ENCODE measurements at regions not wholly inside any gene's neighbourhood (a gene's known extent, or its start where the extent isn't known, plus 50 kb on each side); places are given as distances from the start of the nearest gene placed in this dataset.
A peak's percentile ranks its signal among the peaks of the same experiment; 100 is the strongest.

DNA sequence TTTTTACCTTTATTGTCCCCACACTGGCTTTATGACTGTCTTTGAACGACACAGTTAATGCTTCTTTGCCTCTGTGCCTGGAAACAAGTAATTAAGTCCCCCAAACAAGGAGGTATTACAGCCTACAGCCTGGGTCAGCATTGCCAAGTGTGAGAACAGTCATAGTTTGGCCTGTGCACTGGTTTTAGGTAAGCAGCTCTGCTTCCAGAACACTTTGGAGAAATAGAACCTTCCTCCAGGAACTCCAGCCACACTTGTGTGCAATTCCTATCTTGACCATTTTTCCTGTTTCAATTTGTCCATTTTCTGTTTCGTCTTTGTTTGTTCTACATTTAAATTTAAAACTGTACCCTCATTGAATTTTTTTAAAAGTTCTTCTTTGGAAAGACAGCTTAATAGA is 568.2 kb downstream of the TUSC7 start:
- Histone ChIP-seq H3K27me3 (no peaks in the 10 kb centered on the region), H3K36me3 (no peaks in the 10 kb centered on the region), H3K27ac (no peak overlapping the region), H3K9me3 (no peaks in the 10 kb centered on the region), H3K4me1 (peaks cover 0 to 7% (median 0%) of the 10 kb centered on the region in 4 donors), H3K4me3 (no peak overlapping the region)
- no peak for DNase-seq
- TF ChIP-seq CTCF (IDR thresholded peaks at IDR 0.05) (peak in 1 of 6 experiments; percentile 18), POLR2A (IDR thresholded peaks at IDR 0.05) (no peak)

DNA sequence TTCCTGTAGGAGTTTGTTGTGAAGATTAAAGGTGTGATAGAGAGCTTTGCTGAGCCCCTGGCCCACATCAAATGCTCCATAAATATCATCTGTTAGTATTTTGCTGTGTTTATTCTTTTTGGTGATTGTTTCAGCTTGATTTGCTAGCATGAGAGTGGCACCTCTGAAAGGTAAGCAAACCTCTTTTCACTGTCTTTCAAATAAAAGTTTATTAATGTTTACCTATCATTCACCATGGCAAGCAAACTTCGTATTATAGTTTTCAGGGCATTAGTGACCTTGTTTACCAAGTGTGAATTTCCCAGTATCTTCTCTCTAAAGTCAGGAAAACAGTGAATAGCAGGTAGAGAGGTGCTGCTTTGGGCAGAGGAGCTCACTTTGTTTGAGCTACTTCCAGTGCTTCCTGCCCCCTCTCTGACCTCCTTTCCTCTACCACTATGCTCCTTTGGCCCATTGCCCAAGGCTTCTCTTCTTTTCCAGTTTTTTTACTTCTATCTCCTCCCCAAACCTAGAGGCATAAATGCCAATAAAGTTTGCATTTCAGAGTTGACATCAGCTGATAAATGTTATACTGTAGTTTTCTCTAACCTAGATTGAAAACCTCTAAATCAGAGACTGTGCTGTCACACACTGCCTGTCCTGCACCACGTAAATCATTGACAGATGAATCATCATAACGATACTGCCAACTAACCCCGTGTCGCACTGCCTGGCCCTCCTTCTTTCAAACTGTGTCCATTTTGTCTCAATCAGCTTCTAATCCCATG is 569.0 kb downstream of the TUSC7 start:
- peak in 1 of 3 donors; percentile 64 for DNase-seq
- H3K27ac ChIP-seq: peak overlapping the region in 1 of 4 donors; percentile 55

DNA sequence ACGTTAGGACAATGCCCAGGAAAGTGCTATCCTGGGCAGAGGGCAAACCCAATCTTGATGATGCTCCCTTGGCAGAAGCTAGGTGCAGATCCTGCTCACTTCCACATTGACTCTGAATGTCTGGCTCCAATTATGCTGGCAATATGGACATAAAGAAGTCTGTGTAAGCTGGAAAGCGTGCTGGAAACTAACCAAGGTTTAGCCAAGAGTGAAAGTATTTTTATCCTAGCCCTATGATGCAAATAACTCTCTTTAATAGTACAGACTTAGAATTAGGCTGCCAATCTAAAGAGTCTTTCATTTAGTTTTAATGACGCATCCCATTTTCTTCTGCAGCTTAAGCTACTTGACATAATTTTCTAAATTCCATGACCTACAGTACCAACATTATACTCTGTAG is 571.8 kb downstream of the TUSC7 start:
- Histone ChIP-seq H3K27ac (no peak overlapping the region), H3K4me3 (no peak overlapping the region), H3K4me1 (peaks cover 0 to 7% (median 0%) of the 10 kb centered on the region in 4 donors), H3K27me3 (no peaks in the 10 kb centered on the region), H3K36me3 (no peaks in the 10 kb centered on the region), H3K9me3 (no peaks in the 10 kb centered on the region)
- no peak for DNase-seq
- TF ChIP-seq POLR2A (IDR thresholded peaks at IDR 0.05) (no peak), CTCF (IDR thresholded peaks at IDR 0.05) (no peak)

More for the DNA sequence above, 569.0 kb downstream of the TUSC7 start:
- Histone ChIP-seq H3K4me1 (peaks cover 0 to 7% (median 0%) of the 10 kb centered on the region in 4 donors), H3K9me3 (no peaks in the 10 kb centered on the region), H3K4me3 (no peak overlapping the region), H3K27me3 (no peaks in the 10 kb centered on the region), H3K36me3 (no peaks in the 10 kb centered on the region)
- no peak for TF ChIP-seq CTCF (IDR thresholded peaks at IDR 0.05)
- no peak for TF ChIP-seq POLR2A (IDR thresholded peaks at IDR 0.05)

DNA sequence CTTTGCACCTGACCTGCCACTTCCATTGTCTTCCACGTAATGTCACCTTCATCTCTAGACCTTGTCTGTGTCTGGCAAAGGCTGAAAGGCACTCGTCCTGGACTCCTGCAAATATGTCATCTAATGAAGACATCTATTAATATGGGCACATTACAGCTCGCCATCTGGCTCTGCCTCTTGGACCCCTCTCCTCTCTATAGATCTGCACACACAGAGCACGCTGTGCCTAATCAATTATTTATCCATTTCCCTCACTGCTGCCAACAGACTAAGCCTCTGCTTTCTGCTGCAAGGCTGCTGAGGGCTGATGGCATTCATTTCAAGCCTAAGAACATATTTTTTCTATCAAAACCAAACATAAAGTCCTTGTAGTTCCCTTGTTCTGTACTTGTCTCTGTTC is 573.0 kb downstream of the TUSC7 start:
- Histone ChIP-seq H3K9me3 (no peaks in the 10 kb centered on the region), H3K4me3 (no peak overlapping the region), H3K36me3 (no peaks in the 10 kb centered on the region), H3K4me1 (peaks cover 0 to 7% (median 0%) of the 10 kb centered on the region in 4 donors), H3K27ac (no peak overlapping the region), H3K27me3 (no peaks in the 10 kb centered on the region)
- DNase-seq: no peak
- TF ChIP-seq CTCF (IDR thresholded peaks at IDR 0.05): no peak

DNA sequence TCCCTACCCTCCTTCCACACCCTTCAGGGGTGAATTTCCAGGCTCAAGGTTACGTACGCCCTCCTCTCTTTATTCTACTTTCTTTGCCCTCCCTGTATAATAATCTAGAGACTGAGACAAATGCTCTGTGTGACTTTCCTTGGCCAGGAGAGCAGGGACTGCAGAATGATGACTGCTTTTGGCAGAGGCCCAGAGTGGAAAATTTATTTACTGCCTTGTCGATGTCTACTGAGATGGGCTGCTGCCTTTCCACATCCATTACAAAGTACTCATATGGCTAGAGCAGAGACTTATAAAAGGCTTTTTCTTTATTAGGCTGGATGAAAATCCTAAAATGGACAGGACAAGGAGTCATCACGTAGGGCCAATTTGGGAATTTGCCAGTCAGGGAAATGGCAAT is 576.2 kb downstream of the TUSC7 start:
- Histone ChIP-seq H3K27ac (no peak overlapping the region), H3K4me1 (no peaks in the 10 kb centered on the region), H3K27me3 (no peaks in the 10 kb centered on the region), H3K36me3 (no peaks in the 10 kb centered on the region), H3K9me3 (no peaks in the 10 kb centered on the region), H3K4me3 (no peak overlapping the region)
- no peak for DNase-seq
- no peak for TF ChIP-seq POLR2A (IDR thresholded peaks at IDR 0.05)
- TF ChIP-seq CTCF (IDR thresholded peaks at IDR 0.05): no peak

All from Peyer's patch (tissue), 4 donors.